ENCODE measurements at regions not wholly inside any gene's neighbourhood (a gene's known extent, or its start where the extent isn't known, plus 50 kb on each side); places are given as distances from the start of the nearest gene placed in this dataset.

- ChIA-PET CTCF (ENCODE audit: unreplicated experiment) (no interaction called here), POLR2A (no interaction called here)
- Histone ChIP-seq H3K9me2 (ENCODE audit: insufficient read depth, low read length) (no peaks in the 10 kb centered on the region), H3K4me3 (ENCODE audit: low read depth, low read length, poor library complexity, severe bottlenecking) (no peak overlapping the region), H3K4me2 (ENCODE audit: low read length) (no peak overlapping the region), H3K36me3 (ENCODE audit: insufficient read depth, low read length) (no peaks in the 10 kb centered on the region), H2AFZ (ENCODE audit: low read length) (no peak overlapping the region), H3K9me3 (ENCODE audit: low read length) (no peaks in the 10 kb centered on the region), H4K20me1 (ENCODE audit: insufficient read depth, low read length) (no peaks in the 10 kb centered on the region), H3K27ac (ENCODE audit: low read depth, low read length, poor library complexity, severe bottlenecking) (no peak overlapping the region), H3K79me2 (ENCODE audit: insufficient read depth, low read depth, low read length) (no peaks in the 10 kb centered on the region), H3K4me1 (ENCODE audit: insufficient read depth, low read length, poor library complexity, severe bottlenecking) (no peaks in the 10 kb centered on the region)
- intact Hi-C loops (cut with micrococcal nuclease; ENCODE audit: unreplicated experiment) = loop anchor here (10.0 kb wide), 1 partner anchor 801 kb away; no protein-coding TSS in a partner anchor
- no peak for DNase-seq (ENCODE audit: low spot score)
- no TSS peak for BruUV-seq (replicated peaks)
- no peak for TF ChIP-seq EZH2phosphoT487 (IDR thresholded peaks at IDR 0.05; ENCODE audit: borderline replicate concordance, low read depth, low read length)
- TF ChIP-seq CTCF (conservative IDR thresholded peaks at IDR 0.05; ENCODE audit: low read length) = no peak
Measured at GRCh38 chr4:163875327-163875726, 380.8 kb downstream of the TMA16 start.

GRCh38 chr4:163878336-163879121 is 384.0 kb downstream of the TMA16 start:
- Histone ChIP-seq H4K20me1 (ENCODE audit: insufficient read depth, low read length) (no peaks in the 10 kb centered on the region), H3K4me2 (ENCODE audit: low read length) (no peak overlapping the region), H3K36me3 (ENCODE audit: insufficient read depth, low read length) (no peaks in the 10 kb centered on the region), H3K4me1 (ENCODE audit: insufficient read depth, low read length, poor library complexity, severe bottlenecking) (no peaks in the 10 kb centered on the region), H3K4me3 (ENCODE audit: low read depth, low read length, poor library complexity, severe bottlenecking) (no peak overlapping the region), H3K9me3 (ENCODE audit: low read length) (no peaks in the 10 kb centered on the region), H3K27ac (ENCODE audit: low read depth, low read length, poor library complexity, severe bottlenecking) (no peak overlapping the region), H2AFZ (ENCODE audit: low read length) (no peak overlapping the region), H3K79me2 (ENCODE audit: insufficient read depth, low read depth, low read length) (no peaks in the 10 kb centered on the region), H3K9me2 (ENCODE audit: insufficient read depth, low read length) (no peaks in the 10 kb centered on the region)
- POLR2A ChIA-PET = interaction anchor here (1.1 kb wide), 1 partner anchor 24 kb away, joined by 3 read pairs; no protein-coding TSS in a partner anchor
- DNase-seq (ENCODE audit: low spot score) = no peak
- TF ChIP-seq EZH2phosphoT487 (IDR thresholded peaks at IDR 0.05; ENCODE audit: borderline replicate concordance, low read depth, low read length) (no peak), CTCF (conservative IDR thresholded peaks at IDR 0.05; ENCODE audit: low read length) (no peak)
- intact Hi-C loops (cut with micrococcal nuclease; ENCODE audit: unreplicated experiment) = loop anchor here (10.0 kb wide), 1 partner anchor 804 kb away; no protein-coding TSS in a partner anchor
- no TSS peak for BruUV-seq (replicated peaks)
- CTCF ChIA-PET (ENCODE audit: unreplicated experiment) = no interaction called here

GRCh38 chr4:163892417-163892816 is 397.9 kb downstream of the TMA16 start:
- TF ChIP-seq EZH2phosphoT487 (IDR thresholded peaks at IDR 0.05; ENCODE audit: borderline replicate concordance, low read depth, low read length) = no peak
- TF ChIP-seq CTCF (conservative IDR thresholded peaks at IDR 0.05; ENCODE audit: low read length) = no peak
- Histone ChIP-seq H3K9me3 (ENCODE audit: low read length) (no peaks in the 10 kb centered on the region), H4K20me1 (ENCODE audit: insufficient read depth, low read length) (no peaks in the 10 kb centered on the region), H3K4me2 (ENCODE audit: low read length) (no peak overlapping the region), H3K79me2 (ENCODE audit: insufficient read depth, low read depth, low read length) (no peaks in the 10 kb centered on the region), H3K4me1 (ENCODE audit: insufficient read depth, low read length, poor library complexity, severe bottlenecking) (no peaks in the 10 kb centered on the region), H3K4me3 (ENCODE audit: low read depth, low read length, poor library complexity, severe bottlenecking) (no peak overlapping the region), H3K9me2 (ENCODE audit: insufficient read depth, low read length) (no peaks in the 10 kb centered on the region), H3K36me3 (ENCODE audit: insufficient read depth, low read length) (no peaks in the 10 kb centered on the region), H3K27ac (ENCODE audit: low read depth, low read length, poor library complexity, severe bottlenecking) (no peak overlapping the region), H2AFZ (ENCODE audit: low read length) (no peak overlapping the region)
- intact Hi-C loops (cut with micrococcal nuclease; ENCODE audit: unreplicated experiment) = no loop called here
- ChIA-PET CTCF (ENCODE audit: unreplicated experiment) (no interaction called here), POLR2A (interaction anchor here (0.6 to 1.9 kb wide), 7 partner anchors 9 to 130 kb away, joined by 3 to 6 read pairs (median 3); no protein-coding TSS in a partner anchor)
- no peak for DNase-seq (ENCODE audit: low spot score)
- BruUV-seq (replicated peaks) = no TSS peak

Data from OCI-LY7 (cell line).